ENCODE measurements at regions not wholly inside any gene's neighbourhood (a gene's known extent, or its start where the extent isn't known, plus 50 kb on each side); places are given as distances from the start of the nearest gene placed in this dataset.

DNA sequence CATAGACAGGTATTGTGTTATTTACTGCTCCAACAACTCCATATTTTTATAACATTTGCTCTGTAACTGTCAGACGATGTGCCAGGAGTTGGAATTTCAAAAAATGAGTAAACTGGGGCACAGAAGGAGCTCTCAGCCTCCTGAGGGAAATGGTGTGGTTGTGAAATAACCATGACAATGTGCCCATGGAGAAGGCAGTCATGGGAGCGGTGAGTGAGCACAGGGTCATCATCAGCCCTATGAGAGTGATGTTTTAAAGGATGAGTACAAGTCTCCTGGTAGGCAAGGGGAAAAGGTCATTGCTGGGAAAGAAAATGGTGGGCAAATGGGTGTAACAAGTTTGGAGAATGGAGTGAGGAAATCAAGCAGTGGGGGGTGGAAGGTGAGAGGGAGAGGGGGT is 115.0 kb upstream of the SEC14L1 start:
- TF ChIP-seq, protein P1, sequence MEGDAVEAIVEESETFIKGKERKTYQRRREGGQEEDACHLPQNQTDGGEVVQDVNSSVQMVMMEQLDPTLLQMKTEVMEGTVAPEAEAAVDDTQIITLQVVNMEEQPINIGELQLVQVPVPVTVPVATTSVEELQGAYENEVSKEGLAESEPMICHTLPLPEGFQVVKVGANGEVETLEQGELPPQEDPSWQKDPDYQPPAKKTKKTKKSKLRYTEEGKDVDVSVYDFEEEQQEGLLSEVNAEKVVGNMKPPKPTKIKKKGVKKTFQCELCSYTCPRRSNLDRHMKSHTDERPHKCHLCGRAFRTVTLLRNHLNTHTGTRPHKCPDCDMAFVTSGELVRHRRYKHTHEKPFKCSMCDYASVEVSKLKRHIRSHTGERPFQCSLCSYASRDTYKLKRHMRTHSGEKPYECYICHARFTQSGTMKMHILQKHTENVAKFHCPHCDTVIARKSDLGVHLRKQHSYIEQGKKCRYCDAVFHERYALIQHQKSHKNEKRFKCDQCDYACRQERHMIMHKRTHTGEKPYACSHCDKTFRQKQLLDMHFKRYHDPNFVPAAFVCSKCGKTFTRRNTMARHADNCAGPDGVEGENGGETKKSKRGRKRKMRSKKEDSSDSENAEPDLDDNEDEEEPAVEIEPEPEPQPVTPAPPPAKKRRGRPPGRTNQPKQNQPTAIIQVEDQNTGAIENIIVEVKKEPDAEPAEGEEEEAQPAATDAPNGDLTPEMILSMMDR (IDR thresholded peaks at IDR 0.05; ENCODE audit: poor library complexity, severe bottlenecking) = no peak
- TF ChIP-seq EZH2 (IDR thresholded peaks at IDR 0.05; ENCODE audit: borderline replicate concordance, insufficient read depth, low read length, poor library complexity, severe bottlenecking) (no peak), POLR2AphosphoS5 (IDR thresholded peaks at IDR 0.05) (no peak), EP300 (conservative IDR thresholded peaks at IDR 0.05; ENCODE audit: poor library complexity, severe bottlenecking) (no peak), SMC3 (conservative IDR thresholded peaks at IDR 0.05; ENCODE audit: poor library complexity) (no peak), TAF1 (IDR thresholded peaks at IDR 0.05; ENCODE audit: low read depth) (no peak), RAD21 (conservative IDR thresholded peaks at IDR 0.05) (no peak)
- TF ChIP-seq, protein P2, sequence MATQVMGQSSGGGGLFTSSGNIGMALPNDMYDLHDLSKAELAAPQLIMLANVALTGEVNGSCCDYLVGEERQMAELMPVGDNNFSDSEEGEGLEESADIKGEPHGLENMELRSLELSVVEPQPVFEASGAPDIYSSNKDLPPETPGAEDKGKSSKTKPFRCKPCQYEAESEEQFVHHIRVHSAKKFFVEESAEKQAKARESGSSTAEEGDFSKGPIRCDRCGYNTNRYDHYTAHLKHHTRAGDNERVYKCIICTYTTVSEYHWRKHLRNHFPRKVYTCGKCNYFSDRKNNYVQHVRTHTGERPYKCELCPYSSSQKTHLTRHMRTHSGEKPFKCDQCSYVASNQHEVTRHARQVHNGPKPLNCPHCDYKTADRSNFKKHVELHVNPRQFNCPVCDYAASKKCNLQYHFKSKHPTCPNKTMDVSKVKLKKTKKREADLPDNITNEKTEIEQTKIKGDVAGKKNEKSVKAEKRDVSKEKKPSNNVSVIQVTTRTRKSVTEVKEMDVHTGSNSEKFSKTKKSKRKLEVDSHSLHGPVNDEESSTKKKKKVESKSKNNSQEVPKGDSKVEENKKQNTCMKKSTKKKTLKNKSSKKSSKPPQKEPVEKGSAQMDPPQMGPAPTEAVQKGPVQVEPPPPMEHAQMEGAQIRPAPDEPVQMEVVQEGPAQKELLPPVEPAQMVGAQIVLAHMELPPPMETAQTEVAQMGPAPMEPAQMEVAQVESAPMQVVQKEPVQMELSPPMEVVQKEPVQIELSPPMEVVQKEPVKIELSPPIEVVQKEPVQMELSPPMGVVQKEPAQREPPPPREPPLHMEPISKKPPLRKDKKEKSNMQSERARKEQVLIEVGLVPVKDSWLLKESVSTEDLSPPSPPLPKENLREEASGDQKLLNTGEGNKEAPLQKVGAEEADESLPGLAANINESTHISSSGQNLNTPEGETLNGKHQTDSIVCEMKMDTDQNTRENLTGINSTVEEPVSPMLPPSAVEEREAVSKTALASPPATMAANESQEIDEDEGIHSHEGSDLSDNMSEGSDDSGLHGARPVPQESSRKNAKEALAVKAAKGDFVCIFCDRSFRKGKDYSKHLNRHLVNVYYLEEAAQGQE (IDR thresholded peaks at IDR 0.05; ENCODE audit: borderline replicate concordance) = no peak
